RPMI7951 (cell line): ENCODE measurements at regions not wholly inside any gene's neighbourhood (a gene's known extent, or its start where the extent isn't known, plus 50 kb on each side); places are given as distances from the start of the nearest gene placed in this dataset.
"Not testable (repeated sequence)": the region's sequence is repeated elsewhere in the genome, so short reads cannot be mapped to it uniquely, and the experiment has no call there.

ENCODE experiments used
- DNase-seq: peaks from one replicate; pipeline ENCODE4 v3.0.0-alpha.2; 2012; ENCODE audit warnings: low read depth

DNA sequence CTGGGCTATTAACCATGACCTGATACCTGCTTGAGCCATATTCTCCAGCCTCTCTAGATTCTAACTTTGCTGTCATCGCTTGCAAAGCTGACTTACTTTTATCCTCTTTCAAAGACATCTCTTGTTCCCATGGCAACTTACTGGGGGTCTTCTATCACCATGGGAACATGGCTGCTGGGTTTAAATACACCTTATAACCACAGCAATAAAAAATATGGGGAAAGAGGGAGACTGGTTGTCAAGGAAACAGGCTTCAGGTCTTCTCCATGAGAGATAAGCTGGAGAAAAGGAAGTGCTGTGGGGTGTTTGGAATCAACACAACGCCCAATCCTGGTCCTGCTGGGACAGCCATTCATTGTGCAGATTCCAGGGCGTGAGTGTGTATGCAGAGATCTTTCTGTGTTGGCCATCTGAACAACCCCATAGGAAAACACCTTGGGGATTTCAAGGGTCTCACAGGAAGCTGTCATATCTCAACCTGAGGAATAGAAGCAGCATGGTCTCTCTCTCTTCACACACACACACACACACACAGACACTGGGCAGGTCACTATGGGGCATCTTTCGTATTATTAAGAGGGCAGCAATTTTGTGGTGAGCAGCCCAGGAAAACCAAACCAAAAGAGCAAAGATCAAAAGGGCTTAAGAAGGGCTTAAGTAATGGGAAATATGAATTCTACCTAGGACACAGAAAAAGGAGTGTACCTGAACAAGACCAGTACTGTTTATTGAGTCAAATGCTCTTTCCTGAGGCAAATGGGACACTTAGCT is 344.7 kb upstream of the NCAM1 start:
- DNase-seq: no peak

DNA sequence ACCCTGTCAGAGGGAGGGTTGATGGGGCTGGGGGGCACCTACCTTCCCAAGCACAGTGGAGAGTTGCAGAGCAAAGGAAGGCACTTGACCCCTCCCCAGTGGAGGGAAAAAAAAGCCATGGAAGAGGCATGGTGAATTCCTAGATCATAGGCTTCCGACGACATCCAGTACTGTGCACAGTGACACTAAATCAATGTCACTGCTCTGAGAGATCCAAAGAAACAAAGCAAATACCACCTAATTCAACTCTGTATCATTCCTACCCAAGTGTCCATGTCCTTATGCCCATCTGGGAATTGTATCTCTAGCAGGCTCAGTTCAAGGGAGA is 344.2 kb upstream of the NCAM1 start:
- DNase-seq: no peak

DNA sequence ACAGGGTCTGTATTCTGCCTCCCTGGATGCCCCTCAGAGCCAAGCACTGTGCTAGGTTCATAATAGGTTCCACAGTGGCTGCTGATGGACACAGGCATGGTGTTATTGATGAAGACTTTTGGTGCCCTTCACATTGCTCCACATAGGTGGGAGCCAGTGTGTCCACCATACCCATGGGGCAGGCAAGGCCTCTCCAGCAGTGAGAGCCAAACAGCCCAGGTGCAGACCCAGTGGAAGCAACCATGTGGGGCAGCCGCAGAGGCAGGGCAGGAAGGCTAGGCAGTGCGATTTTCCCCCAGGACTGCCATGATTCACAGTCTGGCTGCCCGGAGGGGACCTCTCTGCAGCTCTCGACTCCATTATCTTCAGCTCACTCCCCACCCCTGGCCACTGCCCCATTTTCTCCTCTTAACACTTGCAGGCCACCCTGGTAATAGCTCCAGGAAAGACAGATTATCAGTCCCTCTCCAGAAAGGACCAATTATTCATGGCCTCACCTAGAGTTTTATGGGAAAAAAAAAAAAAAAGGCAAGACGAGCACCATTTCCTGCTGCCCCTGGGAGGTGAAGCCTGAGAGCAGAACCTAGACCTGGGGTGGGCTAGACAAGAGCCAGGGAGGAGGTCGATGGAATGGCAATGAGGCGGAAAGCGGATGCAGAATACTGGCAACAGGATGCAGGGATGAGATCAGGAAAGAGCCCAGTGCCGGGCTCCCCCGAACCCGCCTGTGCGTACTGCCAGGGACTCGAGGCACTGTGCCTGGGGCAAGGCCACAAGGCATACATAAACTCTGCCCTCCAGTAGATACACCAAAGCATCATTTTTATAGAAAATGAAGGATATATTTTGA is 343.0 kb upstream of the NCAM1 start:
- no peak for DNase-seq

DNA sequence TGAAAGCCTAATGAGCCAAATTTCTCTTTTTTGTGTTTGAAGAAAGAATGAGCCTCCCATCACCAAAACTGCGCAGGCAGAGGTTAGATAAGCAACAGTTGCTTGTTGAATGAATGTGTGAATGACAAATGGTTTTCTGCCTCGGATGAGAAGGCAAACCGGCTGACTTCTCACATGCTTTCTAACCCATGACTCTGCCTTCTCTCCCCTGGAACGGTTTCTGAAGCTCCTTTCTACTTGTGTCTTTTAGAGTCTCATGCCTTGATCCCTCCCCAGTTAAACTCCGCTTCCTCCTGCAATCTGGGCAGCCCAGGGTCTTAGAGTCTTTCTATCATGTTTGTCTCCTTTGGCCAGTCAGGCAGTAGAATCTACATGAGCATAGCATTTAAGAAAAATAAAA is 342.1 kb upstream of the NCAM1 start:
- no peak for DNase-seq

DNA sequence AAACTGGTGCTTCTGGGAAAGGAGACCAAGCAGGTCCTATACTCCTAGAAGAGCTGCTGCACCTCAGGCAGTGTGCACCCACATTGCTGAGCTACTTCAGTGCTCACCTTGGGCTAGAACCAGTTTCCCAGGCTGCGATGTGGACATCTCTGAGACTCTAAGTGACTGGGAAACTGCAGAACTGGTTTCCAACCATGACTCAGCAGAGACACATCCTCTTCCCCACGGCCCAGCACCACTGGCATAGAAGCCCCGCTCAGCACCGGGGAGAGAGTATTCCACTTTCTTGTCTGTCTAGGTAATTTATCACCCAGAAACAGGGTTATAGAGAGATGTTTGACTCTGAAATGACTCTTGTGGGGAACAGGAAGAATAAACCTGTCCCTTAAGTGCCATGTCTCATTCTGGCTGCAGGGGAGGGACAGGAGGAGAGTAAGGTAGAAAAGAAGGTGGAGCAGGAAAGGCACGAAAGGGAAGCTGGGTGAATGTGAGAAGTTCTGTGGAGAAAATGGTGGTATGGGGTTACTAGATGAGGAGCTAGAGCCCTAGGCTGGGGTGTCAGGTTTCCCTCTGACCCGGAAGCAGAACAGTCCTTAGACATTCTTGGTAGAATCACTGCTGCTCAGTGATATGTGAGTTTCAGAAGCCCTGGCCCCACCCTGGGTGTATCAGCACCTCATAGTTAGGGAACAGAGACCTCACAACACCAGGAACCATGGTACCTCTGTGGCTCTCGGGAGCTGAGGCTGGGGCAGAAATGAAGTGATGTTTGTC is 340.4 kb upstream of the NCAM1 start:
- no peak for DNase-seq

DNA sequence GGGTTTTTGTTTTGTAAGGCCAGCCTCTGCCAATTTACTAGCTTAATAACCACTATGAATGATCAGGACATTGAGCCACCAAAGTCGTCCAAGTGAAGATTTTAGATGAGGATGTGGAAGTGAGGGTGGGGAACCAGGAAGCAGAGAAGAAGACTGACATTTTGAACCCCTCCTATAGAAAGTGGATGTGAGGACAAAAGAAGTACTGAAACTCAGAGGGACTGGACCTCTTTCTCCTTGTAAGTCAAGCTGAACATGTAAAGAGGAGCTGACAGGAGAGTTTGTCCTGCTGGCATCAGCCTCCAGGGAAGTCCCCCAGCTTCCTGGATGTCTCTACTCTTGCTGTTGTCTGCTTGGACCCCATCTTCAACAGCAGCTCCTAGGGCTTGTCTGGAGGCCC is 338.2 kb upstream of the NCAM1 start:
- no peak for DNase-seq

DNA sequence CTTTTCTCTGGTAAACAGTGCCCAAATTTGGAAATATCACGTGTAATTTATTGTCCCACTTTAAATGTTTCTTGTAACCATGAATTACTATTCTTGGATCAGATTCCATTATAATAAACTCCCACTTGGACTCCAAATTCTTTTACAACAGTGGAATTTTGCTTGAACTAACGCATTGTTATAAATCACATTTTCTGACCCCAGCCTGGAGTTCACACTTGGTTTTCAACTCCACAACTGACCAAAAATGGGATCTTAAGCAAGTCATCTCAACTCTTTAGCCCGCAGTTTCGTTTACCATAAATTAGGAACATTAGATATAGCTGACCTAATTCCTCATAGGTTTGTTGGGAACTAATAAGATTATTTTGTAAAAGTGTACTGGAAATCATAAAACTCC is 336.8 kb upstream of the NCAM1 start:
- DNase-seq: no peak

DNA sequence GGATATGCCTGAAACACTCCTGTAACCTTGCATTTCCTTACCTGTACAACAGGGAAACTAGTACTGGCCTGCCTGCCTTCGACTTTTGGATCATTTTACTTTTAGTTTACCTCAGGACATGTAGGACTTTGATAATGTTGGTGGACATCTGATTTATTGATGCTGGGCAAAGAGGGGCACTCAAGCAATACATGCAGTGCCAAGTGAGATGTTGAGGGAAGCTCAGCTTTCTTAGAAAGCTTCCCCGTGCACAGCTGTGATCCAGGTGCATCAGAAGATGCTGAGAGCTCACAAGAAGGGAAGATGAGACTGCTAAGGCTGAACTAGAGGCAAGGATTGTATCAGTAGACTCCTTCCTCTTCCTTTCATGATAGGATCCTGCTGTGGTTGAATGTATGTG is 336.2 kb upstream of the NCAM1 start:
- not testable (repeated sequence) for DNase-seq

DNA sequence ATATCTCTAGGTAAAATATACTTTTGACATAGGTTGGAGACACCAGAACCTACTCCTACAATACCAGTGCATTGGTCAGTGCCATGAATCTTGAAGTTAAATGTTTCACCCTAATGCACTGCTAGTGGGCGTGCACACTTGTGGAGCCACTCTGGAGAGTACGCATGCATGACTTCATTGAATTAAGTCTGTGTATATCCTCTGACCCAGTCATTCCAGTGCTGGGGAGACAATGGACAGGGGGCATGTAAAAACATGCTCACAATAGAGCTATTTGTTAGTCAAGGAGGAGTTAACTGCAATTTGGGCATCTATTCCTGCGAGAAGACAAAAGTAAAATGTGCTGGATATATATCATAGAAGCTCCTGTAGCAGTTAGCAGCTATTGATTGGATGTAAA is 335.4 kb upstream of the NCAM1 start:
- DNase-seq: no peak

DNA sequence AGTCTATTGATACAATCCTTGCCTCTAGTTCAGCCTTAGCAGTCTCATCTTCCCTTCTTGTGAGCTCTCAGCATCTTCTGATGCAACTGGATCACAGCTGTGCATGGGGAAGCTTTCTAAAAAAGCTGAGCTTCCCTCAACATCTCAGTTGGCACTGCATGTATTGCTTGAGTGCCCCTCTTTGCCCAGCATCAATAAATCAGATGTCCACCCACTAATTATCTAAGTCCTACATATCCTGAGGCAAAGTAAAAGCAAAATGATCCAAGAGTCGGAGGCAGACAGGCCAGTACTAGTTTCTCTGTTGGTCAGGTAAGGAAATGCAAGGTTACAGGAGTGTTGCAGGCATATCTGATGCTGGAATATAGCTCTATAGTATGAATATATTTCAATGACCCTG is 334.5 kb upstream of the NCAM1 start:
- no peak for DNase-seq

DNA sequence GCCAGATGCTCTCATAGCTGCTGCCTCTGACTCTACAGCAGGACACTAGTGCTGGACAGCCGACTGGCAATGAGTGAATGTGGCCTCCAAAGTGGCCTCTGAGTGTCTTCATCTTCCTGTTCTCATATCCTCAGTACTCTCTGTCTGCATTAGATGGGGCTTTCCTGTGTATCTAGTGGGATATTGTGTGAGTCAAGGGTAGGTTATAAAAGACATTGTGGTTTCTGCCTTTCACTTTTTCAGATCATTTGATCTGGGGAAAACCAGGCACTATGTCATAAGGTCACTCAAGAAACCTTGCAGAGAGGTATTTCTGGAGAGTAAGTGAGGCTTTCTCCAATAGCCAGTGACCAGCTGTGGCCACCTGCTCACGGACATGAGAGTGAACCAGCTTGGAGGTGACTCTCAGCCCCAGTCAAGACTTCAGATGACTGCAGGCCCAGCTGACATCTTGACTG is 333.6 kb upstream of the NCAM1 start:
- no peak for DNase-seq

DNA sequence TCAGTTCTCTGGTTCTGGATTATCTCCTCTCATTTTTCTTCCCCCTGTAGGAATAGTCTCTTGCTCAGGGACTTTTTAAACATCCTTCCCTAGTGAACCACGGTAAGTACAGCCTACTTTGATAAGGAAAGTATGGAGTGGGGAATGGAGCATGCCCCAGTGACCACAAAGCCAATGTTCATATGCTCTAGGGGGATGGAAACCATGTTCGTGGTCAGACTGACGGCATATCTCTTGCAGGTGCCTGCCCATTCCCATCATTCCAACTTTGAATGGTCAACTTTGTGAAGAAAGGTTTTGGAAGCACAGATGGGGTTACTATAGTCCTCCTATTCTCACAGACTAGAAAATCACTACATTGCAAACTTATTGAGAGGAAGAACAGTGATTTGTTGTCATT is 332.5 kb upstream of the NCAM1 start:
- DNase-seq: no peak

DNA sequence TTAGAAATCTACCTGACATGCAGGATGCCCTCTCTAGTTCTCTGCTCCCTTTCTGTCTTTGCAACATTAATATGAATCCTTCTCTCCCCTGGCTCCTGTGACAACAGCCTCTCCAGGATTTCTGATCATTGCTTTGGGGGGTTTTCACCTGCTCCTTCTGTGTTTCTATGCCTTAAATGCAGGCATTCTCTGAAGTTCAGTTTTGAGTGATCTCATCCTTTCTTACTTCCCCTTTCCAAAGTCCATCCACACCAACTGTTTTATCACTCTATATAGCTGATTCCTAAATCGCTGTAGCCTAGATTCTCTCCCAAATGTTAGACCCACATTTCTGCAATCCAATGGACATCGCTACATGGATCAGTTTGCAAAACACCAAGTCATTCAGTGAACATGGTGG is 330.7 kb upstream of the NCAM1 start:
- no peak for DNase-seq

DNA sequence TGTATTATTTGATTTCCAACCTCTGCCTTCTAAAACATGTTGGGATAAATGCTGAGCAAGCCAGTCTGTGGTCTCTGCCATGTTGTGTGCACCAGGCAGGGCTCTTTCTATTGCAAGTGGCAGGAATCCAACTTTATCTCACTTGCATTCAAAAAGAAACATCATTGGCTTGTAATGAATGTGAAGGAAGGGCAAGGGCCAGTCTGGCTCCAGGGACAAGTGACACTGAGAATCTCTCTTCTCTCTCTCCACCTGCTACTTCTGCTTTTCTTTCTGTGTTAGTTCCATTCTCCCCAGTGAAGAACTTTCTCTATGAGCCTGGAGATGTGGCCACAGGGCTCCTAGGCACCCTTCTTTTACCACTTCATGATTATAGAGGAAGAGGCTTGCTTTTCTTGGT is 329.9 kb upstream of the NCAM1 start:
- DNase-seq: no peak

DNA sequence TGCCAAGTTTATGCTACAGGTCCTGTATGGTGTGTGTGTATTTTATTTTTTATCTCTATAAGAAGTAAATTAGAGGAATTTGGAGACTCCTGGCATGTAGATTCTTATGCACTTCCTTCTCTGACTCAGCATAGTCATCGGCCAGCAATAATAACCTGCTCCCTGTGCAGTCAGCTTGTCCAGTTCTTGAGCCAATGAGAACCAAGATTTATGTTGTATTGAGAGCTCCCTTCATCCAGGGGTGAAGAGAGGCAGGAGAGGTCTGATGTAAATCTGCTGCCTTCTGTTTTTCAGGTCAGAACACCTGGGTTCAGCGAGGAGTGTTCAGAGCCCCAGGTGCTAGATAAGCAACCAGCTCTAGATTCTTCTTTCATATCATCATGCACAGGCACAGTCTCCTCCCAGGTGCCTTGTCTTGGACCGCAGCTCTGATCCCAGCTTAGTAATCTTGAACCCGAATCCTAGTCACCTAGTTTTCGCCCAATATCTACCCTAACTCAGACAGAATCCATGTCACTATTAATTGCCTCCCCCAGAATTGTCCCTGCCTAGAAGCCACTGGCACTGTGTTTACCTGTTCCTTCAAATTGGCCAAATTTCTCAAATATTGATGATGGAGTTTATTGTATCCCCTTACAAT is 328.2 kb upstream of the NCAM1 start:
- DNase-seq: no peak

DNA sequence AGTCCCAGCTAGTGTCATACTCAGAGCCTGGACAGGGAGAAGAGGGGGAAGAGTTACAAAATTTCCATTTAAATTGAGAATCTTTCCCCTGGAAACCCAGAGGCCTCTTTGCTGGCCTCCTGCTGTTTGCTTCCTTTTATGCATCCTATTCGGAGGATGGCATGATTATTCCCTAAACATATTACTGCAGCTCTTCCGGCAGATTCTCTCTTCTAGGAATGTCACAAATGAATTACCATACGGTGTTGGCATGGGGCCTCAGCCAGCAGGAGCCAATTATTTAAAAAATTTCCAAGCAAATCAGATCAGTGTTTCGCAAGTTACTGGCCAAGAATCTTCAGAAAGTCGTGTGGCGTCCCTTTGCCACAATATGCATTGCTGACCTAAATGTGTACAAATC is 326.7 kb upstream of the NCAM1 start:
- DNase-seq: no peak

DNA sequence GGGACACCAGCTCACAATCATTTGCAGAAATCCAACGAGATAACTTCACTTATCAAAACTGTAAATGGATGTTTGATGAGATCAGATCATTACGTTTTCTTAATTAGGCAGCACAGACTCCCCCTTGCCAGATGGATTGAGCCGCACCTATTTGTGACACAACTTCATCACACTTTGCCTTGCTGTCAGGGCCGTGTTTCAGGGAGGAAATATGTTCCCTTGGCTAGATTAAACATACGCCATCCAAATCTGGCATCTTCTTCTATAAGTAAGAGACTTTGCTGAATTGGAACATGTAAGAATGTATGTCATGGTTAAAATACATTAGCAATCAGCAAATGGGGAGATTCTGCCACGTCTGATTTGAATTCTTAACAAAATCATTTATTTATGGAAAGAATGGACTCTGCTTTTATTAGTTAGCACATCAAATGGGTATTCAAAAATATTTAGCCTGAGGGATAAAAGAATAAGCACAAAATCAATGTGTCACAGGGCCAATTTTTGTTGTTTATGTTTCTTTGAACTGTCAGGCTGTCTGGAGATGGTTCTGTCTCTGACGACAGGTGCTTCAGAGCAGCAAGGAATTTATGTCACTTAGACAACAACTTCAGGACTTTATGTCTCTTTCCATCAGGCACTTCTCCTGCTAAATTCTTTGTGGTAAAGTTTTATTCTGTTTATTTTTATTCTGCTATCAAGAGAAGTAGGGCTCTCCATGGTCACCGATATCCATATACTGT is 326.1 kb upstream of the NCAM1 start:
- DNase-seq: no peak

DNA sequence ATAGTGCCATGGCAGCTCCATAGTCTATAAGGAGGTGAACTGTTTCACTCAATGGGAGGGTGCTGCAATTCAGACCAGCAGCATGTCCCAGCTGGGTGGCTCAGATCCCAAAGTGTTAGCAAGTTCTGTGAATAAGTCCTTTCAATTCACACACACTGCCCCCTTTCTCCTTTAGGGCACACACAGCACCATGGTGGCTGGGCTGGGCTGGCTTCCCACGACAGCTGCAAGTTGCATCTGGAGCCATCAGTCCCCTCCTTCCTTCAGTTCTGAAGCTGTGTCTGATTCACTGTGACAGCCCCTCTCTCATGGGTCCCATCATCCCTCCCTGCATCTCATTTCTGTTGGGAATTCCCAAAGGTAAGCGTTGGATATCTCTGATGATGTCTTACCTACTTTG is 324.1 kb upstream of the NCAM1 start:
- peak; percentile 41 for DNase-seq

DNA sequence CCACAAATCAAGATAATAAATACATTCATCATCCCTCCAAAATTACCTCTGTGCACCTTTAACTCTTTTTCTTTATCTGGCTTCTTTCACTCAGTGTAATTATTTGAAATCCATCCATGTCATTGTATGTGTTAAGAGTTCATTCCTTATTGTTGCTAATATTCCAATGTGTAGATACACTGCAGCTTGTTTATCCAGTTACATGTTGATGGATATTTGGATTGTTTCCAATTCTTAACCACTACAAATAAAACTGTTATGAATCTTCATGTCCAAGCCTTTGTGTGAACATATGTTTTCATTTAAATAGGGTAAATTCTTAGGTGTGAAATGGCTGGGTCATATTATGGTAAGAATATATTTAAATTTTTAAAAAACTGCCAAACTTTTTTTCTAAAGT is 323.3 kb upstream of the NCAM1 start:
- DNase-seq: no peak

DNA sequence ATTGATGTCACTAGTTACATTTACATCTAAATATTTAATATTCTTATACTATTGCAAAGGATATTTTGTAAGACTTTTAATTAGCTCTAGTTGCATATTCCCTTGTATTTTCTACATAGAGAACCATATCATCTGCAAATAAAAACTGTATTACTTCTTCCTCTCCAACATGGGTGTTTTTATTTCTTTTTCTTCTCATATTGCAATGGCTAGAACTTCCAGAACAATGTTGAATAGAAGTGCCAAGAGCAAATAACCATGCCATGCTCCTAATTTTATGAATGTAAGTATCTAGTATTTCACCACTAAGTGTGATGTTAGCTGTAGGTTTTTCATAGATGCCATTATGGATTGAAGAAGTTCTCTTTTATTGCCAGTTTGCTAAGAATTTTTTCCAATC is 321.8 kb upstream of the NCAM1 start:
- no peak for DNase-seq

DNA sequence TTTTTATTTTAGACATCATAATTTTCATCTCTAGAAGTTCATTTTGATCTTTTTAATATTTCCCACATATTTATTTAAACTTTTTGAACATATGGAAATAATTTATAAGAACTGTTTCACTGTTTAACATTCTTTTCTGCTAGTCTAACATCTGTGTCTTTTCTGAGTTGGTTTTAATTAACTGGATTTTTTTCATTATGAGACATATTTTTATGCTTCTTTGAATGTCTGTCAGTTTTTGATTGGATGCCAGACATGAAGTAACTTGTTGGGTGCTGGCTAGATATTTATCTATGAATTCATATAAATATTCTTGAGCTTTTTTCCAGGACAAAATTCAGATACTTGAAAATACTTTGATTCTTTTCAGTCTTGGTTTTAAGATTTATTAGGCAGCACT is 317.8 kb upstream of the NCAM1 start:
- DNase-seq: no peak
